ENCODE measurements at regions not wholly inside any gene's neighbourhood (a gene's known extent, or its start where the extent isn't known, plus 50 kb on each side); places are given as distances from the start of the nearest gene placed in this dataset.

GRCh38 chr5:163963881-163964280, 458.5 kb downstream of the MAT2B start:
- no peak for DNase-seq

GRCh38 chr5:163964671-163965070, 459.3 kb downstream of the MAT2B start:
- DNase-seq: no peak

- no peak for DNase-seq
Measured at GRCh38 chr5:163967268-163967667, 461.8 kb downstream of the MAT2B start.

DNA sequence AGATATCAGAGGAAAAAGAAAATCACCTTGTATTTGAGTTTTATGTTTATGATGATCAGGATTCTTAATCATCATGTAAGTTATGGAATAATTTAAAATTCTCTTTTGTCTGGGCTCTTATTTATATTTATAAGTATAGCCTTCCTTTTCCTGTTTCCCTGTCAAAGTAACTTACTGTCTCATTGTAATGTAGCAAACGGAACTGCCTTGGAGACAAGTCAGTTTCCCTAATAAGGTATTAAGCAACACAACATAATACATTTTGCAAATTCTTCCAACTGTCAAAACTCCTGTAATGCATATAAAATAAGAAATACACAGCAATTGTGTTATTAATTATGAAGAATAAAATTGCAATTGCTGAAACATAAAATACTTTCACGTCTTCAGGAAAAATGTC, 463.2 kb downstream of the MAT2B start:
- no peak for DNase-seq

DNA sequence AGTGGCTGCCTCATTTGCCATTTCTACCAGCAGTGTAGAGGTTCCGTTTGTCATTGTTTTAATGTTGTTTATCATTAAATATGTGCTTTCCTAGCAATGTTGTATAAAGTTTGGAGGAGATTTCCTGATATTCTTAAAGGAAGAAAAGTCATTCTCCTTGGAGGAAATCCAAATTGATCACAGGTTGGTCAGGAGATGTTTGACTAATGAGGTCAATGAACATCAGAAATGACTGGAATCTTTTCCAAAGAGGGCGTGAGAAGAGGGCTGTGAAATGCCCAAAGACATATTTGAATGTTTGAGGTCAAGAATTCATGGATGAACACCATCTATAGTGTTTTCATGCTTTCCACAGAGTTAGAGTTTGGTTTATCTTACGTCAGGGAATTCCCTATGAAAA, 471.3 kb downstream of the MAT2B start:
- no peak for DNase-seq

GRCh38 chr5:163978897-163979296, 473.5 kb downstream of the MAT2B start:
- no peak for DNase-seq

DNA sequence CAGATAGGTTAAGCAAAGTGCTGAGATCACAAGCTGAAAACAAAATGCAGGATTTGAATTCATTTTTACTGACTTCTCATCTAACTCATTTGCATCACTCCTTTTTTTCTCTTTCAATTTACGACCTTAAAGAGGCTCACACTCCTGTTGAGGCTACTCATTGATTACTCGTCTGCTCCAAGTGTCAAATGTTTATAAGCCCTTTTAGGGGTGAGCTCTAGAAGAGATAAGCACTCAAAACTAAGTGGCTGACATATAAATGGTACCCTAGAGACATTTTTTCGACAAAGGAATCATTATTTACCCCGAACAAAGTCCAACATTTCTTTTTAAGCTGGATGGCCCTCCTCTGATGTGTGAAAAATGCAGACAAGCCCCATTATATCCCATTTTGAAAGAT, 483.1 kb downstream of the MAT2B start:
- no peak for DNase-seq

GRCh38 chr5:163993126-163993525, 487.7 kb downstream of the MAT2B start:
- DNase-seq: no peak

DNA sequence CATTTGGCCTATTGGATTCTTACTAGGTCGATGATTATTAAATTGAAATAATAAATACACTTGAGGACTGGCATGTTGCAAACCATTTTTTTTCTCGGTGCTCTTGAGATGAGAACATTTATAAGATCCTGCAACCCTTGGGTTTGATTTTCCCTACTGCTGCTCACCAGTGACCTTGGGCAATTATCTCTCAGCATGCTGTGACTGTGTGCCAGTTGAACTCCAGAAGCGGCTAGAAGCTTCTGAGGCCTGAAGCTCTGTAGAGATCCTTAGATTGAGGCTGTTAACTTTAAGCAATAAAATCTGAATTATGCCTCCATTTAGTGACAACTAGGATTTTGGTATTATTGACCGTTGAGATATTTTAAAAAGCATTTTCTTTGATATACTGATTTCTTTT, 489.8 kb downstream of the MAT2B start:
- DNase-seq: no peak

- no peak for DNase-seq
Measured at GRCh38 chr5:163997965-163998364, 492.5 kb downstream of the MAT2B start.

GRCh38 chr5:164000241-164000640, 494.8 kb downstream of the MAT2B start:
- DNase-seq: no peak

GRCh38 chr5:164000819-164001218, 495.4 kb downstream of the MAT2B start:
- no peak for DNase-seq

- DNase-seq: no peak
Measured at GRCh38 chr5:164002214-164002613, 496.8 kb downstream of the MAT2B start.

DNA sequence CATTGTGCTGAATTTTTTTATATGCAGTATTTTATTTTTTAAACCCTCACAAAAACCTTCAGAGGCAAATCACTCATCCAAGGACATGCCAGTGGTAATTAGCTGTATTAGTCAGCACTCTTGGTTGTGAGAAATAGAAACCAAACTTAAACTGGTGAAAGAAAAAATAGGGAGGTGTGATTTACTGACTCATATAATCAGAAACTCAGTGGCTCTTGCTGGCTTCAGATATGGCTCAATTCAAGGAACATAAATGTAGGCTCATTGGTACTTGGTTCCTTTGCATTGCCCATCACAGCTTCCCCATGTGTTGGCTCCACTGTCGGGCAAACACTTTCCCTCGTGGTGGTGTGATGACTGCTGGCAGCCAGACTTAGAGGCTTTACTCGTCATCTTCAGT, 497.2 kb downstream of the MAT2B start:
- no peak for DNase-seq

- DNase-seq: no peak
Measured at GRCh38 chr5:164005071-164005470, 499.7 kb downstream of the MAT2B start.

- DNase-seq: no peak
Measured at GRCh38 chr5:164007064-164007463, 501.6 kb downstream of the MAT2B start.

DNA sequence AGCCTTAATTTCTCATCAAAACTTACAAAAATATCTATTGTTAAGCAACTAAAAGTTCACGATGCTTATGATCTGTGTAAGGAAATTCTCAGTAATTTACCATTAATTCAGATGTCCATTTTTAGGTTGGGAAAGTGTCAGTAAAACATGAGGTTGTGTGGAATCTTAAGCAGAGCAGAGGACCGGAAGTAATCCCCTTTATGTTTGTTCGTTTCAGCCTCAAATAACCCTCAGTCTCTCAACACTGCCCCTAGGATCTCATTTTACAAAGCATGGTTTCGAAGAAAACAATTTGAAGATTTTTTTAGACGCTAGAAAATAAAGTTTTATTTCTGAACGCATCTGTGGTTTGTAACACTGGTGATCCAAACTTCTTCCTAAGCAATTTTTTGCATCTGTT, 504.2 kb downstream of the MAT2B start:
- DNase-seq: no peak

DNA sequence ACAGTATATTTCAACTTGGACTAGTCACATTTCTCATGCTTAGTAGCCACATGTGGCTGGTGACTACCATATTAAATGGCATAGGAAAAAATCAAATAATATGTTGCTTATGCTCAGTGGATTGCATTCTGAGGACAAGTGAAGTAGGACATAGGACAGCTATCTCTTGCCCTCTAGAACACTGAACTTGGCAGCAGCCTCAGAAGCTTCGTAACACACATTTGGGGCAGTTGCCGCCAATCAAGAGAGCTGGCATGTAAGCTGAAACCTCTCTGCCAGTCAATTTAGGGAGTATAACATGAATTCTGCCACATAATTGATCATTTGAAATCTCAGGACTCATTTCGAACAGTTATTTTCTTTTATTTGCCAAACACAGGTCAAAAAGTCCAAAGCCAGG, 505.5 kb downstream of the MAT2B start:
- DNase-seq: no peak

GRCh38 chr5:164012371-164012770, 507.0 kb downstream of the MAT2B start:
- DNase-seq: no peak

DNA sequence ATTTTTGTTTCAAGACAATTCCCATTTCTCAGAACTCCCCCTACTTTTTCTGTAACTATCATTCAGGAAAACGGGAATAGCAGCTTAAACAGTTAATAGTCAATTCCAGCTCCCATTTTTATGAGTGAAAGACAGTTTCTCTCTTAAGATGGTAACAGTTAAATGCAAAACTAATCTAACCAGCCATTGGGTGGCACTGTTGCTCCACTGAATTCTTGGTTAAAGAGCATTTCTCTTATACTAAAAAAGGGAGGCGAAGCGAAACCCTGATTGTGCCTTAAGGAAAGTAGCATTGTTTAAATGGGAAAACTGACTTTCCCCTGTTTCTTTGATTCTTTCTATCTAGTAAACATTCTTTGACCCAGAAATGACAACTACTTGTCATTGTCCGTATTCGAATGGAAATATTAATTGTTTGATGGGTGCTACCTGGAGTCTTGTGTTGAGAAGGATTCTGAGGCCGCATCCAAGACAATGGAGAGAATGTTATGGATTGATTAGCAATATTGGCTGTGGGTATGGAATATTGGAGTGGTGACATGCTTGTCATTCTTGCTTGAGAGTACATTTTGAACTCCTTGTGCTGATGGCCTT, 507.8 kb downstream of the MAT2B start:
- DNase-seq: peak; percentile 26 to 35

DNA sequence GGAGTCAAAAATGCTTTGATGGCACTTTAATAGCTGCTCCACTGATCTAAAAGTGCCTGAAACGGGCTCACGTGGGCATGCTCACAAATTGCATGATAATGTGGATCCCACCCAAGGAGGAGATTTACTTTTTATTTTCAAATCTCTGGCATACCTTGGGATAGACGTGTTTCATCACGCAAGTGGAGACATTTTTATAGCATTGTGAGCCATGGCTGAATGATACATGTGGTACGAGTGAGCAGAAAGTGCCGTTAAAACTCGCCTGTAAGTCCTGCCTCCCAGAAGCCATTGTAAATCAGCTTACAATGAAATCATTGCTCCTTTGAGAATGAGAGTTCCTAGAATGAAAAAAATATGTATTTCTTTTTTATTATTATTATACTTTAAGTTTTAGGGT, 514.7 kb downstream of the MAT2B start:
- DNase-seq: no peak

DNA sequence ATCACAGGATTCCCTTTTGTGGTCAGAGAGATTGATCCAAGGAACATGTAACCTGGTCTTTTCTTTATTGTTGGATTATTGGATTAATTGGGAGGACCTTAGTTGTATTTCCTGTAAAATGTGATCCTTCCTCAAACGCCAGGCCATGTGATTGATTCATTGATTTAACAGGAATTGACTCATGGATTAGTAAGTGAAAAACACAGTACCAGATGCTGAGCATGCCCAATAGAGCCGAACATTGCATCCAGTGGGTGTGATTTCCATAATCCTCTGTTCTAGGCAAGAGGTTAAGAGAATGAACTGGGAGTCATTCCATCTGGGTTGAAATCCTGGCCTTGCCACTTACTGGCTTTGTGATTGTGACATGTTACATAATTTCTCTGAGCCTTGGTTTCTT, 522.3 kb downstream of the MAT2B start:
- DNase-seq: no peak

- DNase-seq: no peak
Measured at GRCh38 chr5:164038128-164038783, 532.8 kb downstream of the MAT2B start.

- DNase-seq: no peak
Measured at GRCh38 chr5:164041105-164041504, 535.7 kb downstream of the MAT2B start.

GRCh38 chr5:164048359-164048926, 543.0 kb downstream of the MAT2B start:
- no peak for DNase-seq
